MCF 10A (cell line): ENCODE measurements at regions not wholly inside any gene's neighbourhood (a gene's known extent, or its start where the extent isn't known, plus 50 kb on each side); places are given as distances from the start of the nearest gene placed in this dataset.
"Not testable (repeated sequence)": the region's sequence is repeated elsewhere in the genome, so short reads cannot be mapped to it uniquely, and the experiment has no call there.

Source experiments
- BruUV-seq: library from RNA; stranded (reverse); fragments of 400-500 nt; replicated peaks from 2 replicates; lab custom pipeline; 2021; lab: Mats Ljungman, UMichigan
- CTCF ChIA-PET: fragments of 300-600 bp; sonication (Branson Sonifier 250); formaldehyde crosslinking; extraction: SDS; loops from one replicate; lab custom pipeline; 2021; ENCODE audit warnings: antibody characterized with exemption, inconsistent platforms; lab: Yijun Ruan, JAX
- POLR2A ChIA-PET: fragments of 300-600, 350-650 bp; sonication (Branson Sonifier 250); formaldehyde crosslinking; extraction: SDS; loops from one replicate; lab custom pipeline; 2020; ENCODE audit warnings: antibody characterized with exemption, inconsistent platforms; lab: Yijun Ruan, JAX
- DNase-seq: peaks from one replicate; pipeline ENCODE4 v3.0.0-alpha.2; 2018; ENCODE audit not compliant: unreplicated experiment
- H3K27ac Mint-ChIP-seq: one replicate; pipeline ENCODE4 v1.8.0; 2022; ENCODE audit warnings: mild to moderate bottlenecking, low read depth, mixed read lengths; ENCODE audit not compliant: unreplicated experiment
- H3K27me3 Mint-ChIP-seq: one replicate; pipeline ENCODE4 v1.8.0; 2022; ENCODE audit warnings: mixed read lengths; ENCODE audit not compliant: insufficient read depth, unreplicated experiment
- H3K36me3 Mint-ChIP-seq: one replicate; pipeline ENCODE4 v1.8.0; 2022; ENCODE audit warnings: mild to moderate bottlenecking, moderate library complexity, mixed read lengths; ENCODE audit not compliant: insufficient read depth, unreplicated experiment
- H3K4me1 Mint-ChIP-seq: one replicate; pipeline ENCODE4 v1.8.0; 2022; ENCODE audit warnings: mixed read lengths; ENCODE audit not compliant: insufficient read depth, unreplicated experiment
- H3K4me3 Mint-ChIP-seq: one replicate; pipeline ENCODE4 v1.8.0; 2022; ENCODE audit warnings: mild to moderate bottlenecking, moderate library complexity, mixed read lengths; ENCODE audit not compliant: unreplicated experiment
- H3K9me3 Mint-ChIP-seq: one replicate; pipeline ENCODE4 v1.8.0; 2022; ENCODE audit warnings: mixed read lengths; ENCODE audit not compliant: unreplicated experiment
- intact Hi-C: fragments of 100-400 bp; cut with micrococcal nuclease; formaldehyde crosslinking; loops from 2 replicates; pipeline ENCODE4 v1.14.1; 2022
- TF ChIP-seq, protein P1 (sequence below): fragments of 200-600 bp; IDR thresholded peaks from one replicate; pipeline ENCODE4 v1.8.0; 2022; ENCODE audit warnings: antibody characterized with exemption, mild to moderate bottlenecking; ENCODE audit not compliant: unreplicated experiment

- no peak for DNase-seq
- Mint-ChIP-seq H3K9me3 (no peaks in the 10 kb centered on the region), H3K4me3 (no peak overlapping the region), H3K36me3 (no peaks in the 10 kb centered on the region), H3K4me1 (no peaks in the 10 kb centered on the region), H3K27ac (no peak overlapping the region), H3K27me3 (peaks cover 40% of the 10 kb centered on the region)
- CTCF ChIA-PET = interaction anchor here (0.6 kb wide), 1 partner anchor 43 kb away, joined by 3 read pairs; no protein-coding TSS in a partner anchor
- POLR2A ChIA-PET = no interaction called here
- BruUV-seq = no TSS peak
- TF ChIP-seq, protein P1, sequence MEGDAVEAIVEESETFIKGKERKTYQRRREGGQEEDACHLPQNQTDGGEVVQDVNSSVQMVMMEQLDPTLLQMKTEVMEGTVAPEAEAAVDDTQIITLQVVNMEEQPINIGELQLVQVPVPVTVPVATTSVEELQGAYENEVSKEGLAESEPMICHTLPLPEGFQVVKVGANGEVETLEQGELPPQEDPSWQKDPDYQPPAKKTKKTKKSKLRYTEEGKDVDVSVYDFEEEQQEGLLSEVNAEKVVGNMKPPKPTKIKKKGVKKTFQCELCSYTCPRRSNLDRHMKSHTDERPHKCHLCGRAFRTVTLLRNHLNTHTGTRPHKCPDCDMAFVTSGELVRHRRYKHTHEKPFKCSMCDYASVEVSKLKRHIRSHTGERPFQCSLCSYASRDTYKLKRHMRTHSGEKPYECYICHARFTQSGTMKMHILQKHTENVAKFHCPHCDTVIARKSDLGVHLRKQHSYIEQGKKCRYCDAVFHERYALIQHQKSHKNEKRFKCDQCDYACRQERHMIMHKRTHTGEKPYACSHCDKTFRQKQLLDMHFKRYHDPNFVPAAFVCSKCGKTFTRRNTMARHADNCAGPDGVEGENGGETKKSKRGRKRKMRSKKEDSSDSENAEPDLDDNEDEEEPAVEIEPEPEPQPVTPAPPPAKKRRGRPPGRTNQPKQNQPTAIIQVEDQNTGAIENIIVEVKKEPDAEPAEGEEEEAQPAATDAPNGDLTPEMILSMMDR = no peak
- intact Hi-C loops = no loop called here
Measured at GRCh38 chr10:120105001-120105400, 212.5 kb downstream of the SEC23IP start.

DNA sequence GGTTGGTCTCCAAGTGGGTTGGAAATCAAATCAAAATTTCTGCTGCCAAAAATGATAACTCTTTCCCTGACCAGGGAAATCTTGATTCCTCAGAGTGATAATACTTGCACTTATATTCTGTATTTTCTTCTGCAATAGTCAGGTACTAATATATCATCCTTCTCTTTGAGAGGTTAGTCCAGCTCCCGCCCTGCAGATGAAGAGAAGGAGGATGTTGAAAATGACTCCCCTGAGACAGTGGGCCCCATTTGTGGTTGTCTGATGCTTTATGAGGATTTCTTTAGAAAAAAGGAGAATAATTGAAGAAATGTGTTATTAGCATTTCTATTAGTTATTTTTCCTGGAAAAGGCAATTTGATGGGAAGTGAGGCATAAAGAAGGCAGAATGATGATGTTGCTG, 213.0 kb downstream of the SEC23IP start:
- Mint-ChIP-seq H3K4me3 (no peak overlapping the region), H3K9me3 (no peaks in the 10 kb centered on the region), H3K36me3 (no peaks in the 10 kb centered on the region), H3K4me1 (no peaks in the 10 kb centered on the region), H3K27me3 (peaks cover 40% of the 10 kb centered on the region), H3K27ac (no peak overlapping the region)
- no TSS peak for BruUV-seq
- intact Hi-C loops = no loop called here
- no peak for DNase-seq
- ChIA-PET CTCF (no interaction called here), POLR2A (no interaction called here)
- TF ChIP-seq, protein P1 = no peak

- POLR2A ChIA-PET = interaction anchor here (0.7 kb wide), 1 partner anchor 28 kb away, joined by 3 read pairs; no protein-coding TSS in a partner anchor
- BruUV-seq = no TSS peak
- peaks cover 41% of the 10 kb centered on the region for H3K27me3 Mint-ChIP-seq
- H3K27ac Mint-ChIP-seq = no peak overlapping the region
- no peaks in the 10 kb centered on the region for H3K36me3 Mint-ChIP-seq
- H3K4me3 Mint-ChIP-seq = no peak overlapping the region
- TF ChIP-seq, protein P1 = no peak
- H3K9me3 Mint-ChIP-seq = no peaks in the 10 kb centered on the region
- CTCF ChIA-PET = no interaction called here
- no peaks in the 10 kb centered on the region for H3K4me1 Mint-ChIP-seq
- DNase-seq = no peak
- intact Hi-C loops = no loop called here
Measured at GRCh38 chr10:120108916-120109315, 216.4 kb downstream of the SEC23IP start.

- H3K27me3 Mint-ChIP-seq = peaks cover 41% of the 10 kb centered on the region
- H3K4me3 Mint-ChIP-seq, H3K9me3 Mint-ChIP-seq, BruUV-seq, intact Hi-C loops, H3K36me3 Mint-ChIP-seq, CTCF ChIA-PET, H3K27ac Mint-ChIP-seq, H3K4me1 Mint-ChIP-seq, DNase-seq: not testable (repeated sequence)
- POLR2A ChIA-PET = interaction anchor here (0.8 kb wide), 1 partner anchor 146 kb away, joined by 4 read pairs; no protein-coding TSS in a partner anchor
Measured at GRCh38 chr10:120109725-120110124, 217.2 kb downstream of the SEC23IP start.

- Mint-ChIP-seq H3K27ac (no peak overlapping the region), H3K36me3 (no peaks in the 10 kb centered on the region), H3K4me1 (no peaks in the 10 kb centered on the region), H3K27me3 (peaks cover 41% of the 10 kb centered on the region), H3K4me3 (no peak overlapping the region), H3K9me3 (no peaks in the 10 kb centered on the region)
- POLR2A ChIA-PET = interaction anchor here (0.8 kb wide), 1 partner anchor 147 kb away, joined by 4 read pairs; no protein-coding TSS in a partner anchor
- TF ChIP-seq, protein P1 = no peak
- no TSS peak for BruUV-seq
- CTCF ChIA-PET = no interaction called here
- intact Hi-C loops = no loop called here
- DNase-seq = no peak
Measured at GRCh38 chr10:120110196-120110595, 217.7 kb downstream of the SEC23IP start.
